ENCODE measurements at regions not wholly inside any gene's neighbourhood (a gene's known extent, or its start where the extent isn't known, plus 50 kb on each side); places are given as distances from the start of the nearest gene placed in this dataset.

DNA sequence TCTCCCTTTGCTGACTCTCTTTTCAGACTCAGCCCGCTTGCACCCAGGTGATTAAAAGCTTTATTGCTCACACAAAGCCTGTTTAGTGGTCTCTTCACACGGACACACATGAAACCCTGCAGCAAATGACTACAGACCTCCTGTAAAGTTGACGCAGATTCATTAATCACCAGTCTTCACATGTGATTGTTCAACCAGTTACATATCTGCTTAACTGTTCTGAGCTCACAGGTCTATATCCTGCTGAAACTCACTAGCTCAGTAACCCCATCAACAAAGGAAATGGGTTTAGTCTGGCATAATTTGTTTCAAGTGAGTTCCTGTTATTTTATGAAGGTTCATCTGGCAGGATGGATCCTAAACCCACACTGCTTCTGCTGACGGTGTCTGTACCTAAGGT is 68.4 kb upstream of the GJA8 start:
- H3K27ac ChIP-seq, result no peak overlapping the region
- H3K4me3 ChIP-seq (ENCODE audit: low read depth, low read length), result no peak overlapping the region
- no peaks in the 10 kb centered on the region for H3K36me3 ChIP-seq
- no peaks in the 10 kb centered on the region for H3K27me3 ChIP-seq (ENCODE audit: insufficient read depth, low read depth, severe bottlenecking)
- DNase-seq, result peak; percentile 49
- H3K9me3 ChIP-seq (ENCODE audit: severe bottlenecking), result peaks cover 2% of the 10 kb centered on the region
- TF ChIP-seq, protein P1, sequence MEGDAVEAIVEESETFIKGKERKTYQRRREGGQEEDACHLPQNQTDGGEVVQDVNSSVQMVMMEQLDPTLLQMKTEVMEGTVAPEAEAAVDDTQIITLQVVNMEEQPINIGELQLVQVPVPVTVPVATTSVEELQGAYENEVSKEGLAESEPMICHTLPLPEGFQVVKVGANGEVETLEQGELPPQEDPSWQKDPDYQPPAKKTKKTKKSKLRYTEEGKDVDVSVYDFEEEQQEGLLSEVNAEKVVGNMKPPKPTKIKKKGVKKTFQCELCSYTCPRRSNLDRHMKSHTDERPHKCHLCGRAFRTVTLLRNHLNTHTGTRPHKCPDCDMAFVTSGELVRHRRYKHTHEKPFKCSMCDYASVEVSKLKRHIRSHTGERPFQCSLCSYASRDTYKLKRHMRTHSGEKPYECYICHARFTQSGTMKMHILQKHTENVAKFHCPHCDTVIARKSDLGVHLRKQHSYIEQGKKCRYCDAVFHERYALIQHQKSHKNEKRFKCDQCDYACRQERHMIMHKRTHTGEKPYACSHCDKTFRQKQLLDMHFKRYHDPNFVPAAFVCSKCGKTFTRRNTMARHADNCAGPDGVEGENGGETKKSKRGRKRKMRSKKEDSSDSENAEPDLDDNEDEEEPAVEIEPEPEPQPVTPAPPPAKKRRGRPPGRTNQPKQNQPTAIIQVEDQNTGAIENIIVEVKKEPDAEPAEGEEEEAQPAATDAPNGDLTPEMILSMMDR (IDR thresholded peaks at IDR 0.05; ENCODE audit: low read depth, low read length), result no peak

DNA sequence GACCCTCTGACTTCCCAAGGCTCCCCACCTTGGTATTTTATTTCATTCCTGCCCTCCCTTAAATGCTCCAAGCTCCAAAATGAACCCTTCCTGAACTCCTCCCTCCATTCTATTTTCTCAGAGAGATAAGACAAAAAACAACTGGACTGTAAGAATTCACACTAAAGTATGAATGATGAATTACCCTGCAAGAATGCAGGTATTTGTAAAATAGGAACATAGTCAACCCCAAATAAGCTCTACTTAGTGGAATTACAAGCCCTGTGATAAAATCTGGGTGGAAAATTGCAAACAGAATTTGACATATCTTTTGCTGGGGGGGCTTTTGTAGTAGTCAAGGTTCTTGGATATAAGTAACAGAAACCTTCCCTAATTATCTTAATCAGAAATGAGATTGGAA is 67.8 kb upstream of the GJA8 start:
- Histone ChIP-seq H3K27me3 (ENCODE audit: insufficient read depth, low read depth, severe bottlenecking) (no peaks in the 10 kb centered on the region), H3K4me3 (ENCODE audit: low read depth, low read length) (no peak overlapping the region), H3K9me3 (ENCODE audit: severe bottlenecking) (peaks cover 2% of the 10 kb centered on the region), H3K27ac (no peak overlapping the region), H3K36me3 (no peaks in the 10 kb centered on the region)
- DNase-seq, result no peak
- TF ChIP-seq, protein P1 (IDR thresholded peaks at IDR 0.05; ENCODE audit: low read depth, low read length), result no peak

DNA sequence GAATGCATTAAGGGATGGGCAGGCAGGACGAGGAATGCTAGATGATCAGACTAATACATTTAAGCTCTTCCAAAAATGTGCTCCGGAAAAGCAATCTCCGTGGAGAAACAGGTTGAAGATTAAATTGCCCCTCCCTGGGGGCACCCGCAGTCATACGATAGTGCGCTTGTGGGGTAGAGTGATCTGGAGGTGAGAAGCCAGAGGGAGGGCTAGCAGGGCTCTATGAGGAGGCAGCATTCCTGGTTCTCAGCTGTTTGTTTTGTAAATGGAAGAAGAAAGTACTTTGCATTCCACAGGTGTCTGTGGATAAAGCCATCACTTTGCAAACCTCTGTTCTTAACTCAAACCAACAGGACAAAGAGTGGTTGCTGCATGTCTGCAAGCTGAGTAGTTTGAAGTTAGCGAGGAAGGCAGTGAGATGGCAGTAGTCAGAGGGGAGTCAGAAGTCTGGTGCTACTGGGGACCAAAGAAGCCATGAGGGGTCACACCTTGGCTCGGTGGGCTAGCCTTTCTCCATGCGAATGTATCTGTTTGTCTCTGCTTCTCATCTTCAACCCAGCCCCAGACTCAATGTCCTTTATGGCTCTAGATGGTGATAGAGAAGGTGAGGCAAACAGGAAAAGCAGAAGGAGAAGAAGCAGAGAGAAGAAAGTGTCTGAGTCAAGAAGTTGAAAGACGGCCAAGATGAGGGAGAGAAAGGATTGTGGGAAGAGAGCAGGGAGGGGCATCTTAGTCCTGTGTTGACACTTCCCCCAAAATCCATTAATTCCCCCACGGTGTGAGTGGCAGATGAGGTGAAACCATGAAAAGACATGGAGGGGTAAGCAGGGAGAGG is 65.2 kb upstream of the GJA8 start:
- TF ChIP-seq, protein P1 (IDR thresholded peaks at IDR 0.05; ENCODE audit: low read depth, low read length), result no peak
- Histone ChIP-seq H3K27me3 (ENCODE audit: insufficient read depth, low read depth, severe bottlenecking) (no peaks in the 10 kb centered on the region), H3K27ac (no peak overlapping the region), H3K36me3 (no peaks in the 10 kb centered on the region), H3K4me3 (ENCODE audit: low read depth, low read length) (no peak overlapping the region), H3K9me3 (ENCODE audit: severe bottlenecking) (no peaks in the 10 kb centered on the region)
- DNase-seq, result no peak

DNA sequence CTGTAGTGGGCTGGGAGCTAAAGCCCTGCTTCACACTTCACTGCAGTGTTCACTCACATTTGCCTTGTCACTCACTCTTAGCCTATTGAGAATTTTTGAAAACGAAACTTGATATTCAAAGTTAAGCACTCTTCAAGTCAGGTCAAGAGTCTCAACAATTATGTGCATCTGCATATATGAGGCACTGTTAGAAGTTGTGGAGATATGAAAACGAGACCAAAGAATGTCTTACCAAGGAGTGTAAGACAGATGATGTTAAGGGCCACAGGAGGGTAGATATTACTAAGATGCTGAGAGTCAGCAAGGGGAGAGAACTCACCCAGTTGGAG is 64.7 kb upstream of the GJA8 start:
- no peaks in the 10 kb centered on the region for H3K27me3 ChIP-seq (ENCODE audit: insufficient read depth, low read depth, severe bottlenecking)
- H3K4me3 ChIP-seq (ENCODE audit: low read depth, low read length), result no peak overlapping the region
- H3K27ac ChIP-seq, result no peak overlapping the region
- TF ChIP-seq, protein P1 (IDR thresholded peaks at IDR 0.05; ENCODE audit: low read depth, low read length), result no peak
- H3K9me3 ChIP-seq (ENCODE audit: severe bottlenecking), result no peaks in the 10 kb centered on the region
- no peaks in the 10 kb centered on the region for H3K36me3 ChIP-seq
- no peak for DNase-seq

DNA sequence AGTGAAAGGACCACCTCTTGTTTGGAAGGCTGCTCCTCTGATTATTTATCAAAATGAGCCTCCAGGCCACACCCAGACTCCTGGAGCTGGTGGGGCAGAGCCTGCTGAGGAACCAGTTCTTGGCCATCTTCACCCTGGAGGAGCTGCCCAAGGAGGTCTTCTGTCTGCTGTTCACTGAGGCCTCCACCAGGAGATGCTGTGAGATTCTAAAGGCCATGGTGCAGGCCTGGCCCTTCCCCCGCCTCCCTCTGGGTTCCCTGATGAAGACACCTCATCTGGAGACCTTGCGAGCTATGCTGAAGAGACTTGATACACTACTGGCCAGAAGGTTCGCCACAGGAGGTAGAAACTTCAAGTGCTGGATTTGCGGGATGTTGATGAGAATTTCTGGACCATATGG is 61.7 kb upstream of the GJA8 start:
- peak; percentile 75 for DNase-seq
- Histone ChIP-seq H3K27me3 (ENCODE audit: insufficient read depth, low read depth, severe bottlenecking) (no peaks in the 10 kb centered on the region), H3K36me3 (no peaks in the 10 kb centered on the region), H3K4me3 (ENCODE audit: low read depth, low read length) (no peak overlapping the region), H3K27ac (no peak overlapping the region), H3K9me3 (ENCODE audit: severe bottlenecking) (no peaks in the 10 kb centered on the region)
- TF ChIP-seq, protein P1 (IDR thresholded peaks at IDR 0.05; ENCODE audit: low read depth, low read length), result peak; percentile 76

DNA sequence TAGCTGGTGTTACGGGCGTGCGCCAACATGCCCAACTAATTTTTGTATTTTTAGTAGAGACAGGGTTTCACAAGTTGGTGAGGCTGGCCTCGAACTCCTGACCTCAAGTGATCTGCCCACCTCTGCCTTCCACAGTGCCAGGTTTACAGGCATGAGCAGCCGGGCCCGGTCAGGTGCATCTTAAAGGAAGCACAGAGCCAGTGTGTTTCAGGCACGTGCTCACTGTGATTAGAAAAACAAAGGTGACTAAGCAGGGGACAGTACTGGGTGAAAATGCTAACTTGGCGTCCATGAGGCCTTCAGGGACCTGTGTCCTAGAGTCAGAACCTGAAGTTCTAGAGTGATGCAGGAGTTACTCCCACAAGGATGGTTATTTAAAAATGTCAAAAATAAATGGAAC is 60.0 kb upstream of the GJA8 start:
- no peaks in the 10 kb centered on the region for H3K36me3 ChIP-seq
- DNase-seq, result no peak
- no peak overlapping the region for H3K27ac ChIP-seq
- TF ChIP-seq, protein P1 (IDR thresholded peaks at IDR 0.05; ENCODE audit: low read depth, low read length), result no peak
- no peaks in the 10 kb centered on the region for H3K27me3 ChIP-seq (ENCODE audit: insufficient read depth, low read depth, severe bottlenecking)
- H3K4me3 ChIP-seq (ENCODE audit: low read depth, low read length), result no peak overlapping the region
- no peaks in the 10 kb centered on the region for H3K9me3 ChIP-seq (ENCODE audit: severe bottlenecking)

Measured in WERI-Rb-1 (cell line).